ENCODE measurements at regions not wholly inside any gene's neighbourhood (a gene's known extent, or its start where the extent isn't known, plus 50 kb on each side); places are given as distances from the start of the nearest gene placed in this dataset.

- no peaks in the 10 kb centered on the region for H3K36me3 ChIP-seq (ENCODE audit: insufficient read depth)
- no peak overlapping the region for H3K4me3 ChIP-seq (IDR thresholded peaks at IDR 0.05; ENCODE audit: insufficient read depth, low read depth, low read length)
- no peak overlapping the region for H3K9ac ChIP-seq
- no peak overlapping the region for H3K27ac ChIP-seq
- no peak overlapping the region for H2AFZ ChIP-seq (ENCODE audit: low read depth)
- no peak overlapping the region for H3K4me2 ChIP-seq
- no peak for TF ChIP-seq CTCF (conservative IDR thresholded peaks at IDR 0.05; ENCODE audit: low read depth, low read length)
- no peaks in the 10 kb centered on the region for H3K79me2 ChIP-seq (ENCODE audit: insufficient read depth, low read depth)
- no peaks in the 10 kb centered on the region for H3K4me1 ChIP-seq (ENCODE audit: low read depth, poor library complexity, severe bottlenecking)
- no peaks in the 10 kb centered on the region for H4K20me1 ChIP-seq (ENCODE audit: insufficient read depth)
- no peaks in the 10 kb centered on the region for H3K27me3 ChIP-seq (ENCODE audit: insufficient read depth, low read depth)
Observed at GRCh38 chr3:75220932-75221331, 443.2 kb upstream of the FRG2C start.

- Histone ChIP-seq H3K4me3 (IDR thresholded peaks at IDR 0.05; ENCODE audit: insufficient read depth, low read depth, low read length) (no peak overlapping the region), H3K4me2 (no peak overlapping the region), H3K9ac (no peak overlapping the region), H3K4me1 (ENCODE audit: low read depth, poor library complexity, severe bottlenecking) (no peaks in the 10 kb centered on the region), H4K20me1 (ENCODE audit: insufficient read depth) (no peaks in the 10 kb centered on the region), H3K27ac (no peak overlapping the region), H2AFZ (ENCODE audit: low read depth) (no peak overlapping the region), H3K27me3 (ENCODE audit: insufficient read depth, low read depth) (no peaks in the 10 kb centered on the region), H3K36me3 (ENCODE audit: insufficient read depth) (no peaks in the 10 kb centered on the region), H3K79me2 (ENCODE audit: insufficient read depth, low read depth) (no peaks in the 10 kb centered on the region)
- no peak for TF ChIP-seq CTCF (conservative IDR thresholded peaks at IDR 0.05; ENCODE audit: low read depth, low read length)
Observed at GRCh38 chr3:75224412-75224811, 439.7 kb upstream of the FRG2C start.

- H3K9ac ChIP-seq = no peak overlapping the region
Observed at GRCh38 chr3:75232216-75232615, 431.9 kb upstream of the FRG2C start.

GRCh38 chr3:75235631-75236030 is 428.5 kb upstream of the FRG2C start:
- H3K4me1 ChIP-seq (ENCODE audit: low read depth, poor library complexity, severe bottlenecking) = peaks cover 7% of the 10 kb centered on the region
- H3K27me3 ChIP-seq (ENCODE audit: insufficient read depth, low read depth) = no peaks in the 10 kb centered on the region
- no peak overlapping the region for H3K9ac ChIP-seq
- no peaks in the 10 kb centered on the region for H4K20me1 ChIP-seq (ENCODE audit: insufficient read depth)
- no peak overlapping the region for H3K4me2 ChIP-seq
- H2AFZ ChIP-seq (ENCODE audit: low read depth) = no peak overlapping the region
- no peak overlapping the region for H3K27ac ChIP-seq
- no peaks in the 10 kb centered on the region for H3K79me2 ChIP-seq (ENCODE audit: insufficient read depth, low read depth)
- no peak overlapping the region for H3K4me3 ChIP-seq (IDR thresholded peaks at IDR 0.05; ENCODE audit: insufficient read depth, low read depth, low read length)
- TF ChIP-seq CTCF (conservative IDR thresholded peaks at IDR 0.05; ENCODE audit: low read depth, low read length) = no peak
- H3K36me3 ChIP-seq (ENCODE audit: insufficient read depth) = no peaks in the 10 kb centered on the region

More at GRCh38 chr3:75232216-75232615, 431.9 kb upstream of the FRG2C start:
- Histone ChIP-seq H3K36me3 (ENCODE audit: insufficient read depth) (no peaks in the 10 kb centered on the region), H3K27ac (no peak overlapping the region), H3K4me2 (no peak overlapping the region), H3K79me2 (ENCODE audit: insufficient read depth, low read depth) (no peaks in the 10 kb centered on the region), H3K27me3 (ENCODE audit: insufficient read depth, low read depth) (no peaks in the 10 kb centered on the region), H4K20me1 (ENCODE audit: insufficient read depth) (no peaks in the 10 kb centered on the region), H2AFZ (ENCODE audit: low read depth) (no peak overlapping the region), H3K4me1 (ENCODE audit: low read depth, poor library complexity, severe bottlenecking) (no peaks in the 10 kb centered on the region), H3K4me3 (IDR thresholded peaks at IDR 0.05; ENCODE audit: insufficient read depth, low read depth, low read length) (no peak overlapping the region)
- TF ChIP-seq CTCF (conservative IDR thresholded peaks at IDR 0.05; ENCODE audit: low read depth, low read length) = no peak
